ENCODE measurements at regions not wholly inside any gene's neighbourhood (a gene's known extent, or its start where the extent isn't known, plus 50 kb on each side); places are given as distances from the start of the nearest gene placed in this dataset.

GRCh38 chr1:65486613-65487012, 66.1 kb downstream of the LEPR start:
- TF ChIP-seq CTCF (IDR thresholded peaks at IDR 0.05; ENCODE audit: borderline replicate concordance, extremely low read depth, low read length, poor library complexity, severe bottlenecking): no peak
- TF ChIP-seq EZH2 (IDR thresholded peaks at IDR 0.05; ENCODE audit: borderline replicate concordance, low read depth, low read length, severe bottlenecking): no peak

All from DND-41 (cell line).